Stimulated activated CD8-positive, alpha-beta memory T cell treated with anti-CD3 and anti-CD28 coated beads, Interleukin-15, amount 100 ng/mL, for 48 hours (primary cell): ENCODE measurements at regions not wholly inside any gene's neighbourhood (a gene's known extent, or its start where the extent isn't known, plus 50 kb on each side); places are given as distances from the start of the nearest gene placed in this dataset.

Source experiments
- DNase-seq, 2 donors: peaks; one replicate each; pipeline ENCODE4 v3.0.0-alpha.2; 2020; ENCODE audit warnings: low read depth in 2 of 2

DNA sequence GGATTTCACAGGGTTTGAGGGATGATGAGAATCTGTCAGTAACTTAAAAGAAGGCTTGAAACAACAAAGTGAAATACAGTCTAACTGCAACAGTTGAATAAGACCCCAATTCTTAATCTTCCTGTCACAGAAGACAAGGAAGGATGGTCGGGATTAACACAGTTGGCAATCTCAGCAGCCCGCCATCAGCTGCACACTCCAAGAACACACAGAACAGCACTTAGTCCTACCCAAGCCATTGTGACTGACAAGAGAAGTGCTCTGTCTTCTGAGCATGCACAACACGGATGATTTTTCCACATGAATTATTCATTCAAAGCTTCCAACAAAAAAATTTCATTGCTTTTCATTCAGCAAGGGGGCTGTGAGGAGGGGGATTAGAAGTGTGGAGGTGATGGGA is 576.1 kb downstream of the TLE4 start:
- DNase-seq, result no peak

- no peak for DNase-seq
These were observed 574.7 kb downstream of the TLE4 start for GRCh38 chr9:80146466-80146865.

- DNase-seq, result no peak
These were observed 573.1 kb downstream of the TLE4 start for GRCh38 chr9:80144856-80145255.

GRCh38 chr9:80144406-80144805 is 572.6 kb downstream of the TLE4 start:
- no peak for DNase-seq

GRCh38 chr9:80143899-80144298 is 572.1 kb downstream of the TLE4 start:
- DNase-seq, result no peak

- DNase-seq, result no peak
These were observed 562.7 kb downstream of the TLE4 start for GRCh38 chr9:80134487-80134886.

- no peak for DNase-seq
These were observed 559.9 kb downstream of the TLE4 start for GRCh38 chr9:80131627-80132026.

- DNase-seq, result no peak
These were observed 556.2 kb downstream of the TLE4 start for GRCh38 chr9:80127920-80128319.

DNA sequence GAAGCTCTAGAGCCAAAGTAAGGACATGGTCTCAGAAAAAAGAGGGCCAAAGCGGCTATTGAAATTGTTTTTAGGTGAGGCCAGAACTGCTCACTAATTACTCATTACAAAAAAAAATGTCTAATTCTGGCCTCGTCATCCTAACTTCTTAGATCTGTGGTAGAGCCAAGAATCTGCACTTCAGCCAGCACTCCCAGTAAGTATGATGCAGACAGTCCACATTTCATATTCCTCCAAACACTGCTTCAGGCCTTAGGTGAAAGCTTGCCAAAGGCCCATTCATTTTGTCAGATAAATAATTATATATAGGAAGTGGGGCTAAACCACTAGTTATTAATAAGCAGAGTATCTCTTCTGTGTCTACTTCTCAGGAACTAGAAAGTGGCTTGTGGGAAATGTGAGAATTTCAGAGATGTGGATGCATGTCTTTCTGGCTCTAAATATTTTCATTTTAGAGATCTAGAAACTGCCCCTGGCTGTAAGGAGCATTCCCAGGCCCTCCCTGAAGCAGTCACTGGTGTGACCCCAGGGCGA is 554.0 kb downstream of the TLE4 start:
- DNase-seq, result no peak

DNA sequence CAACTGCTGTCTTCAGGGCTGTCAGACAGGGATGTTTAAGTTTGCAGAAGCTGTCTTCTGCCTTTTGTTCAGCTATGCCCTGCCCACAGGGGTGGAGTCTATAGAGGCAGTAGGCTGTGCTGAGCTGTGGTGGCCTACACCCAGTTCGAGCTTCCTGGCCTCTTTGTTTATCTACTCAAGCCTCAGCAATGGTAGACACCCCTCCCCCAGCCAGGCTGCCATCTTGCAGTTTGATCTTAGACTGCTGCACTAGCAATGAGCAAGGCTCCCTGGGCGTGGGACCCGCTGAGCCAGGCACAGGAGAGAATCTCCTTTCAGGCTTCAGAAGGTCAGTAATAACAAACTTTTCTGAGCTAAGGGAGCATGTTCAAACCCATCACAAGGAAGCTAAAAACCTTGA is 545.3 kb downstream of the TLE4 start:
- DNase-seq, result no peak

GRCh38 chr9:80114241-80114640 is 542.5 kb downstream of the TLE4 start:
- no peak for DNase-seq

DNA sequence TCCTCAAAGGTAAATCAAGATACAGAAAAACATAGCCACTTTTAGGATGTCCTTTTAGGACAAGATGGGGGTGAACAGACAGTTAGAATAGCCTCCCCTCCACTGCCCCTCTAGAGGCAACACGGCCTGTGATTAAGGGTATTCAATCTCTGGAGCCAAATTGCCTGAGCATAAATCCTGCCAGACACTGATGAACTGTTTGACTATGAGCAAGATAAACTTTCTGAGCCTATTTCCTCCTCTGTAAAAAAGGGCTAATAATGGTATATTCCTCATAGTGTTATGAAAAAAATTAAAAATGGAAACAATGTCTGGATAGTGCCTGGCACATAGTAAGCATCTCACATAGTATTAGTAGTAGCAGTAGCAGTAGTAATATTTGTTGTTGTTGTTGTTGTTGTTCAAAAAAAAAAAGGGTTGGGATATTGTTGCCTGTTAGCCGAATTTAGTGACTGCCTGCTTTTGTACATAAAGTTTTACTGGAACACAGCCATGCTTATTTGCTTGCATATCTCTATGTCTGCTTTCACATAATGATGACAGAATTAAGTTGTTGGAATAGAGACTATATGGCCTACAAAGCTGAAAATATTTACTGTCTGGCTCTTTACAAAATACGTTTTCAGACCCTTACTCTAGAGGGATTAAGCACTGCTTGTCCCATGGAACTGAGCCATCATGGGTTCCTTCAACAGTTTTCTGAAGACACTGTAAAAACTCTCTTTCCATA is 536.3 kb downstream of the TLE4 start:
- no peak for DNase-seq

DNA sequence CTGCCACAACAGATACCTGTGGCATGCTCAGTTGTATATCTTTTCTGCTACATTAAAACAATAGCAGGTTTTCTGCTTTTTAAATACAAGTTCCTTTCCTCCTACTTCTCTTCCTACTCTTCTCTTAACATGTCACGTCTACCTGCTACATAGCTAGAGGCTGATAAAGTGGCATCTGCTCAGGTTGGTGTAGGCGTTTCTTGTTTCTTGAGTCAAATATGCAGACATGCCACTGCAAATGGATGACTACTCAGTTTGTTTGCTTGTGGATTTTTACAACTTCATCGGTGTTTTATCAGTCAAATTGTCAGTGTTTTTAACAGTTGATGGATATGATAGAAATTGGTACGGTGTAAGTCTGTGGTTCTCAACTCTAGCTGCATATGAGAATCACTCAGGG is 525.7 kb downstream of the TLE4 start:
- DNase-seq, result no peak

- DNase-seq, result no peak
These were observed 522.5 kb downstream of the TLE4 start for GRCh38 chr9:80094176-80094771.

GRCh38 chr9:80093695-80094094 is 521.9 kb downstream of the TLE4 start:
- no peak for DNase-seq

GRCh38 chr9:80091526-80091925 is 519.8 kb downstream of the TLE4 start:
- DNase-seq, result no peak

GRCh38 chr9:80090317-80090716 is 518.6 kb downstream of the TLE4 start:
- DNase-seq, result no peak

DNA sequence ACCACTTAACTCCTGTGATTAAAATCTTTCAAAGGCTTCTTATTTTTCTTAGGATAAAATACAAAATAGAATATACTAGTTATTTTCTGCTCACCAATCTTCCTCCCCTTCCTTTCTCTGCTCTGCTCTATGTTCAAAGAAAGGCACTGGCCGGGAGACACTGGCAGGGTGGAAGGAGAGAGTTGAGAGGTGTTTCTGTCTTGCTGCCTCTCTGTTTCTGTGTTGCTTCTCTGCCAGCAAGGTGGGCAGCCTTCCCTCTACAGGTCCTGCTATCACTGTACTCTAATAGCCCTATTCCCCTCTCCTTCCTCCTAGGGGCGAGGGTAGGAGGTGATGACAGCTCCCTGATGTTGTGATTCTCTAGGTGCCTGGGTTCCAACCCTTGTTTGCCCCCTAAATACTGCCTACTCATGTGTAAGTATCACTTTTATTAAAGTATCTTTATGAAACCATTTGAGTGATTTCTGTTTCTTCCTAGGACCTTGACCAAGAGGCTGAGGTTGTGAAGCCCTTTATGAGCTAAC is 515.1 kb downstream of the TLE4 start:
- no peak for DNase-seq

DNA sequence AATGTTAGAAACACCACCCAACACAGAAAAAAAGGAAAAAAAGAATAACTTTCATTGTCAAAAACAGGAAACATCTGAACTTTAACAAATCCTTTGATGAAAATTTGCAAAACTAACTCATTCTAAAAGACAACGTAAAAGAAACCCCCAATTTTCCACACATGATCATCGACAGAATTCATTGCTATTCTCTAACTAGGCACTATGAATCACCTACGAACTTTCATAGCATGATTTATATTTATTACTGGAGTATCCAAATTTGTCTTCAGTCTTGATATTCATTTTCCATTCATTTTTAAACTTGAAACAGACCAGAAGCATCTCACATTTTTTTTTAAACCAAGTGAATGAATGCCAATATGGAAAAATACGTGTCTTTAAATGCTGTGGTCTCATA is 514.6 kb downstream of the TLE4 start:
- DNase-seq, result no peak

DNA sequence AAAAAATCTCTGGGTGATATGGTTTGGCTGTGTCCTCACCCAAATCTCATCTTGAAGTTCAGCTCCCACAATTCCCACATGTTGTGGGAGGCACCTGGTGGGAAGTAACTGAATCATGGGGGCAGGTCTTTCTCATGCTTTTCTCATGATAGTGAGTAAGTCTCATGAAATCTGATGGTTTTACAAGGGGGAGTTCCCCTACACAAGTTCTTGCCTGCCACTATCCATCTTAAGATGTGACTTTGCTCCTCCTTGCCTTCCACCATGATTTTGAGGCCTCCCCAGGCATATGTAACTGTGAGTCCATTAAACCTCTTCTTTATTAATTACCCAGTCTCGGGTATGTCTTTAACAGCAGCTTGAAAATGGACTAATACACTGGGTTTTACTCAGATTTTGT is 513.9 kb downstream of the TLE4 start:
- no peak for DNase-seq

GRCh38 chr9:80082213-80082612 is 510.4 kb downstream of the TLE4 start:
- DNase-seq, result no peak

GRCh38 chr9:80078826-80079225 is 507.1 kb downstream of the TLE4 start:
- DNase-seq, result no peak

DNA sequence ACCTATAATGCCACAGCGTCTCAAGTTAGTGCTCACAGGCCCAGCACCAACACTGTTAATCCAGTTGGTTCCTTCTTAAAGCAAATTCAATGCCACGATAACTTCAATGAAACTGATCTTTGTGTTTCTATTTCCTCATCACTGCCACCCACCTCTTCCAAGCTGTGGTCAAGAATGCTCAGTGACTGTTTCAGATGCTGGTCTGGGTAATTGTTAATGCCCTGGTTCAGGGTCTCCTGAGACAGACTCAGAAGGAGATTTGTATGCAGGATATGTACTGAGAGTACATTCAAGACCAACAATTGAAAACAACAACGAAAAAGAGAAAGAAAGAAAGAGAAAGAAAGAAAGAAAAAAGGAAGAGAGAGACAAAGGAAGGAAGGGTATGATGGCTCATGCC is 505.3 kb downstream of the TLE4 start:
- no peak for DNase-seq
